Stimulated activated CD4-positive, alpha-beta T cell treated with anti-CD3 and anti-CD28 coated beads, Interleukin-4, amount 100 ng/mL, for 48 hours (primary cell): ENCODE measurements at regions not wholly inside any gene's neighbourhood (a gene's known extent, or its start where the extent isn't known, plus 50 kb on each side); places are given as distances from the start of the nearest gene placed in this dataset.
A peak's percentile ranks its signal among the peaks of the same experiment; 100 is the strongest.
"Not testable (repeated sequence)": the region's sequence is repeated elsewhere in the genome, so short reads cannot be mapped to it uniquely, and the experiment has no call there.

ENCODE experiments used
- DNase-seq, 2 donors: peaks; one replicate each; pipeline ENCODE4 v3.0.0-alpha.2; 2020; ENCODE audit warnings: low read depth in 2 of 2

DNA sequence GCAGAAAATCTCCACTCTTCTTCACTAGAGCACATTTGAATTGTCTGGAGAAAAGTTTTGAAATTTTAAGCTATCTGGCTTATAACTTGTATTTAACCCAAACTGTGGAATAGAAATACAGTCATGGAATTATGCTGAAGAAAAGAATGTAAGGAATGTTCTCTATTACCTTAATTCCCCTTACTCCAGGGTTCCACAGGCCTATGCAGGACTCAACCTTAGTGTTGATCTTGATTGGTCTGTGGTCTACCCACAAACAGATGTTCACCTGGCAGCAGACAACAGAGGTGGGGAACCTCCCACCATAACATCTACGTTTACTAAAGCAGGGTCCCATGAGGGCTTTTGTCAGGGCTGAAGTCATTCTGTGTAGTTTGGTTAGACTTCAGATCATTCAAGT is 189.3 kb upstream of the GPRIN3 start:
- DNase-seq = no peak

DNA sequence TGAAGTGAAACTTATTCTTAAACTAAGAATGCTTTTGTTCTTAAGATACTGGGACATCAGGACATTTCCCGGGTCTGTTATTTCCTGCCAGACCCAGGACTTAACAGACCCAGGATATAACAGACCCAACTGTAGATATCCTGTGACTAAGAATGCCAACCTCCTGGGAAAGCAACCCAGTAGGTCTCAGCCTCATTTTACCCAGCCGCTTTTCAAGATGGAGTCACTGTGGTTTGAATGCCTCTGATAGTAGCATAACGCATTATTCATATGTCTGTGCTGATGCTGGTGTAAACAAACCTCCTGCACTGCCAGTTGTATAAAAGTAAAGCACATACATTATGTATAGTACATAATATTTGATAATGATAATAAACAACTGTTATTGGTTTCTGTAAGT is 185.8 kb upstream of the GPRIN3 start:
- DNase-seq = no peak

DNA sequence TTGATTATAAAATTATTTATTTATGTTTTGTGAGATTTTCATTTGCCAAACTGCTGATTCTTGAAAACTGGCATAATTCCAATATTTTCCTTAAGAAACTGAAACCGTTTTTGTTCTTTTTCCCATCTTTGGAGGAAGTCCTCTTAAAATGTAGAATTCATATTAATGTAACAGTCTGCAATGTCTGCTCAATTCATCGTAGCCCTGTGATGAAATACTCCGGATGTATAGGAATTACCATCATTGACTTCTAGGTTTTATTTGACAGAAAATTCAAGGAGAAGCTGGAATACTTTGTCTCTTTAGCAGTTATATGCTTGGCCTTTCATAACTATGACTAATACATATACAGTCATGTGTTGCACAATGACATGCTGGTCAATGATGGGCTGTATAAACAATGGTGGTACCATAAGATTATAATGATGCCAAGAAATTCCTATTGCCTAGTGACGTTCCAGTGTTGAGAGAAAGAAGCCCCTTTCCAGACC is 185.0 kb upstream of the GPRIN3 start:
- no peak for DNase-seq

DNA sequence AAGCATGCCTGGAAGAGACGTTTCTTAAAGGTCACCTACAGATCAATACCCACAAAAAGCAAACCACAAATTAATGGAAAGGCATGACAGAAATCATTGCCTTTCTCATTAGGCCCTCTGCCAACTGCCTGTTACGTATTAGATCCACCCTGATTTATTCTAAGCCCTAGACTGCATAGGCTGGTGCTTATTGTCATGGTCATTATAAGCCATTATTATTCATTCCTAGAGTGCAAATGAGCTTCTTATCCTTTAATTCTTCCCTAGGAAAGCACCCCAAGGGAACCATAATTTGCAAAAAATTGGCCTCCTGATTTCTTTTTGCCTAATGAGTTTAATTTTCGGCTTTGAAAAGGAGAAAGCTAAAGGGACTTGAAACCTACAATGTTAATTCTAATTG is 184.2 kb upstream of the GPRIN3 start:
- DNase-seq = no peak

DNA sequence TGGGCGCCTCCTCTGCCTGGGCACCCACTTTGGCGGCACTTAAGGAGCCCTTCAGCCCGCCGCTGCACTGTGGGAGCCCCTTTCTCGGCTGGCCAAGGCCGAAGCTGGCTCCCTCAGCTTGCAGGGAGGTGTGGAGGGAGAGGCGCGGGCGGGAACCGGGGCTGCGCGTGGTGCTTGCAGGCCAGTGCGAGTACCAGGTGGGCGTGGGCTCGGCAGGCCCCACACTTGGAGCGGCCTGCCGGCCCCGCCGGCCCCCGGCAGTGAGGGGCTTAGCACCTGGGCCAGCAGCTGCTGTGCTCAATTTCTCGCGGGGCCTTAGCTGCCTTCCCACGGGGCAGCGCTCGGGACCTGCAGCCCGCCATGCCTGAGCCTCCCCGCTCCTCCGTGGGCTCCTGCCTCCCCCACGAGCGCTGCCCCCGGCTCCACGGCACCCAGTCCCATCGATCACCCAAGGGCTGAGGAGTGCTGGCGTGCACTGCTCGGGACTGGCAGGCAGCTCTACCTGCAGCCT is 182.4 kb upstream of the GPRIN3 start:
- not testable (repeated sequence) for DNase-seq

DNA sequence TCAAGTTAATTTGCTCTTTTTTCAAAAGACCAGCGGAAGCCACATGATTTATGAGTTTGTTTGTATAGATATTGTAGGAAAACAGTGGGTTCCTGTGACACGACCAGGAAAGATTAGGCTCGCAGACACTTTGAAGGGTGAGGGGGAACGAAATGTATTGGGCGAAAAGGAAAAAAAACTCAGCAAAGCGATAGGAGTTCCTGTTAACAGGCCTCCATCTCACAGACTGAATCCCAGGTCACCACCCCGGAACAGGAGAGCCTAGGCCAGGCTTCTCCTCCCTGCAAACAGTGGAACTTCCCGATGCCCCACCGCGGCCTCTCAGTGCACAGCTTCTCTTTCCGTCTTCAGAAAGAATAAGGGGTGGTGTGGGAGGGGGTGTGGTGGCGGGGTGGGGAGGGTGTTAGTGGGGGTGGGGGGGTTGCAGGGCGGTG is 181.8 kb upstream of the GPRIN3 start:
- no peak for DNase-seq

DNA sequence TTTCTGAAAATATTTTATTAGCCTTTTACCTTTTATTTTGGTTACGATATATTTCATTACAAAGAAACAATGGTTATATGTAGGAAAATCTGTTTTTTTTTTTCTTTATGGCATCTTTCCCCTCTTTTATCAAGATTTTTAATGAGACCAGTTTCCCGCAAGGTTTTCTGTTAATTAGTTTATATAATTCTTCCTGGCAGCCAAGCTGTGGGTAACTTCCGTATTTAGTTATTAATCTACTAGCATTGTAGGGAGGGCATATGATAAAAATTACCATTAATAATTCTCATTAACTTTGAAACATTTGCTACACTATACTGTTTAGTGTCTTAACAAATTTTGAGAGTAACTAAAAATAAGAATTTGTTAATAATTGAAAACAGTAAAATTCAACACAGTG is 181.1 kb upstream of the GPRIN3 start:
- no peak for DNase-seq

DNA sequence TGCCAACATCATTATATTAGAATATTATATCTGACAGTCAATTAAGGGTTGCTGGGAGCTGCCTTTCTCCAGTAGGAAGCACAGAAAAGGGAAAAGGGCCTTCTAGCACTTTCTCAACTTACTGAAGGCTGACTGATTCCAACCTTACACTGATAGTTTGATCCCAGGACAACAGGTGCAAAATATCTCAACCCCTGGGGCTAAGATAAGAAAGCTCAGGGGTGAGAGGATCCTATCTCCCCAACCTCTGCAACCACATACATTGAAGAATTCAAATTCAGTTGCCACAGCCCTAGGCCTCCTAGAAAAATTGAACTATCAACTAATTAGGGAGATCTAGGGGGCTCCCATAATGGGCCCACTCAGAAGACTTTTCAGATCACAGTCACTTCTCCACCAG is 179.1 kb upstream of the GPRIN3 start:
- no peak for DNase-seq

DNA sequence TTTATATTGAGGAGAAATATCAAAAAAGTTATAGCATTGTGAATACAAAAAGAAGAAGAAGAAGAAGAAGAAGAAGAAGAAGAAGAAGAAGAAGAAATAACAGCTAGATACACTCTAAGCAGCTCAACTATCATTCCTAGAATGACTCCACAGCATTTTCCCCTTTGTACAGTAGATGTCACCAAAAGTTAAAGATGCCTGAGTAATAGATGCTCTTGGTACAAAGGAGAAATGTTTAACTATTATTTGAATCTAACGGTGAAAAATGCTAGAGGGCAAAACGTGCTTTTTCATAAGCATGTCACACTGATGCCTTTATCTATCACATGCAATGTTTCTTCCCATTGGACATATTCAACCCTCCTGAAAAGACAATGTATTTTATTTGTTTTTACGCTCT is 178.4 kb upstream of the GPRIN3 start:
- no peak for DNase-seq

DNA sequence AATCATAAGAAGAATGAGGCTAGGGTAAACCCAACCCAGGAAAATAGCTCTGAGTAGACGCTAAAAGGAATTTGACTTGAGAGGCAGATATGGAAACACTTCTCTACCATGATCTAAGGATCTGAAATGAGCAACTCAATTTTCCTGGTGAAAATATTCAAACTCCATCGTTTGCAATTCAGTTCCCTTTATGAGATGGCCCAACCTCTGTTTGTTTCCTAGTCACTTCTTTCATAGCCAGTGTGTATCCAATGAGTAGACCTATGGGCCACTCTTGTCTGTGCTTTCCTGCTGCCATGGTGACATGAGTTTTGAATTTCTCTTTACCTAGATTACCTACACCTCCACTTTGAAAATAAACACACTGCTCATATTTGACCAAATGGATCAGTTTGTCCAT is 176.2 kb upstream of the GPRIN3 start:
- DNase-seq = no peak

DNA sequence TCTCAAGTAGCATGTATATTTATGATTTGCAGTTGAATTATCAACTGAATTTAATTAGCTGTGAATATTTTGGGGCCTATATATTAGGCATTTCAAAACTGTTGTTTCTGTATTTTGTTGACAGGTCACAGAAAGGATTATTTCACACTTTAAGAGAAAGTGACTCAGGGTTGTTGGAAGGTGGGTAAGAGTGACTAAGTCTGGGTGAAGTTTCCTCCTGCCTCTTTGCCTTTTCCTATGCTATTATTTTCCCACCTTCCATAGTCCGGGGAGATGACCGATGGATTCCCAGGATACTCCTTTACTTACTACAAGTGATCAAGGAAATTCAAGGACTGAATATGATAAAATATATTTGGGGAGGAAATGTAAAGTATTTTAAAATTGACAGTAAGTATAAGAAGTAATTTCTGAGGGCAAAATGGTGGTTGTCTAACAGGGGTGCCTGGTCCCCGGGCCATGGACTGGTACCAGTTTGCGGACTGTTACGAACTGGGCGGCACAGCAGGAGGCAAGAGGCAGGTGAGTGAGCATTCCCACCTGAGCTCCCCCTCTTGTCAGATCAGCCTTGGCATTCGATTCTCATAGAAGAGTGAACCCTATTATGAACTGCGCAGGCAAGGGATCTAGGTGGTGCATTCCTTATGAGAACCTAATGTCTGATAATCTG is 175.5 kb upstream of the GPRIN3 start:
- no peak for DNase-seq

DNA sequence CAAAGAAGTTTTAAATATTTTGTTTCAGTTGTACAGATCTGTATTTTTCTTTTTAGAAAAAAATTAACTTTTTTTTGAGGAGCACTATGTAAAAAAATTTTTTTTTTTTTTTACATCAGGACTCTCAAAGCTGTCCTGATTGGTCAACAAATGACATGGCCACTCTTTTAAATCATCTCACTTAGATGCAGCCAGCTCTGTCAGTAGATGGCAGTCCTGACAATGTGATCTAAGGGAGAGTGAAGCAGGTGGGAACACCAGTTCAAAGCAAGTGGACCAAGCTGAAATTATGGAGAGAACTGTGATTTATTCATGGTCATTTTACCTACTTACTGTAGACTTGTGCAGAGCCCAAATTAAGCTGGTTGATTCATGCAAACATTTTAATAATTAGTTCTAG is 174.7 kb upstream of the GPRIN3 start:
- DNase-seq = no peak

DNA sequence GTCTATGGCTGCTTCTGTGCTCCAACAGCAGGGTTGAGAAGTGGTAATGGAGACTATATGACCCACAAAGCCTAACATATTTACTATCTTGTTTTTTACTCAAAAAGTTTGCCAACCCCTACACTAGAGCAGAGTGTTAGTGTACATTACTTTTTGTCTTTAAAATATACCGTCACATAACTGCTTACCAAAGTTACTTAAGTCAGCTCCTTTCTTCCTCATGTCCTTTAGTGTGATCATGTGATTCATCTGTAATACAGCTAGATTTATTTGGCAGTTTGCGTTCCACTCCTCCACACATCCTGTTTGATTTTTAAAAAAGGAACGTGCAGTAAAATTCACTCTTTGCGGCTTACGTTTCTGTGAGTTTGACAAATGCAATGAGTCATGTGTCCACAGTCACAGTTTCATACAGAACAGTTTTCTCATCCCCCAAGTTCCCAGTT is 162.4 kb upstream of the GPRIN3 start:
- no peak for DNase-seq

DNA sequence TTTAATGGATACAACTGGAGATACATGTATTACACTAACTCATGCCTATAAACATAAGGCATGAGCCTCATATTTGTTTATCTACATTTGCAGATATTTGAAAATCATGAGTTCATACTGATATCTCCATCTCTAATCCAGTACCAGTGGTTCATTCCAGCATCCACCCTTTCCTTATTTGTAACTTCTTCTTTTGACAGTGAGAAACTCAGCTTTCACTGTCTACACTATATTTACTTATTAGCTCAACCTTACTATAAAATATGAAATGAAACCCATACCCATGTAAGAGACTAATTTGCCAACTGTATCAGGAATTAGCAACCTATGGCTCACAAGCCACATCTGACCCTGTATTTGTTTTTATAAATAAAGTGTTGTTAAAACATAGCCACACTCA is 161.9 kb upstream of the GPRIN3 start:
- no peak for DNase-seq

DNA sequence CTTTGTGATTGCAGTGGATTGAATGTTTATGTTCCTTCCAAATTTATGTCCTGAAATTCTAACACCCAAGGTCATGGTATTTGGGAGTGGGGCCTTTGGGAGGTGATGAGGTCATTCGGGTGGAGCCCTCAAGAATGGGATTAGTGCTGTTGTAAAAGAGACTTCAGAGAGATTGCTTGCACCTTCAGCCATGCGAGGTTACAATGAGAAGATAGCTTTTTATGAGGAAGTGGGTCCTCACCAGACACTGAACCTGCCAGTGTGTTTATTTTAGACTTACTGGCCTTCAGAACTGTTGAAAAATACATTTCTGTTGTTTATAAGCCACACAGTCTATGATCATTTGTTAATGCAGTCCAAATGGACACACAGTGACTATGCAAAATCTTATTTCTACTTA is 161.0 kb upstream of the GPRIN3 start:
- DNase-seq = no peak

DNA sequence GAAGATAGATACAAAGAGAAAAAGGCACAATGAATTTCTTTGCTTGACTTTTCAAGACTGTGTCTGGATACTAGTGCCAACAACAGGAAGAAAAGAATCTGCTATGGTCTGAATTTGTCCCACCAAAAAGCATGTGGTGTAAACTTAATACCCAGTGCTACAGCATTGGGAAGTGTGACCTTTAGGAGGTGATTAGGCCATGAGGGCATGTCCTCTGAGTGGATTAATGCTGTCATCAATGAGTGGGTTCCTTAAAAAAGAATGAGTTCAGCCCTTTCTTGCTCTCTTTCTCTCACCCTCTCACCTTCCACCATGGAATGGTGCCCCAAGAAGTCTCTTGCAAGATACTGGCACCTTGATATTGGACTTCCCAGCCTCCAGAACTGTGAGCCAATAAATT is 155.7 kb upstream of the GPRIN3 start:
- DNase-seq = no peak

DNA sequence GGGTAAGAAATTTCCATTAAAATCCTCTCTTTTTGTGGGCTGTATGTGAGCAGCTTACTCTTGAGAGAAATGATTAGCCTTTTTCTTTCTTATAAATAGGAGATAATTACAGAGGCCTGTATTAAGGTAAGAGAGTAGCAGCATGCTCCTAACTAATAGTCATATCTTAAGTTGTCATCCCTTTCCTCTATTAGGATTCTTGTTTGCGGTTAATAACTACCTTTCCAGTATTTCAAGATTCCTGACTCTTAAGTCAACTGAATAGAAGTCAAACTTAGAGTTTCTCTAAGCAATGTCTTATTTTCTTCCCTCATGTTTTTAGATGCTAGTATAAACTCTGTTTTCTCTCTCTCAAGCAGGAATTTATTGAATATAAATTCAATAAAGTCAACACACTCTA is 139.9 kb upstream of the GPRIN3 start:
- no peak for DNase-seq

DNA sequence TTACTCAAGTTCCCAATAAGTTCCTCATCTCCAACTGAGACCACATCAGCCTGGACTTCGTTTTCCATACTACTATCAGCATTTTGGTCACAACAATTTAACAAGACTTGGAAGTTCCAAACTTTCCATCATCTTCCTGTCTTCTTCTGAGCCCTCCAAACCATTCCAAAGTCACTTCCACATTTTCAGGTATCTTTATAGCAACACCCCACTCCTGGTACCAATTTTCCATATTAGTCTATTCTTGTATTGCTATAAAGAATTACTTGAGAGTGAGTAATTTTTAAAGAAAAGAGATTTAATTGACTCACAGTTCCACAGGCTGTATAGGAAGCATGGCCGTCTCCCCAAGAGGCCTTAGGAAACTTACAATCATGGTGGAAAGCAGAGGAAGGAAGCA is 138.6 kb upstream of the GPRIN3 start:
- no peak for DNase-seq

DNA sequence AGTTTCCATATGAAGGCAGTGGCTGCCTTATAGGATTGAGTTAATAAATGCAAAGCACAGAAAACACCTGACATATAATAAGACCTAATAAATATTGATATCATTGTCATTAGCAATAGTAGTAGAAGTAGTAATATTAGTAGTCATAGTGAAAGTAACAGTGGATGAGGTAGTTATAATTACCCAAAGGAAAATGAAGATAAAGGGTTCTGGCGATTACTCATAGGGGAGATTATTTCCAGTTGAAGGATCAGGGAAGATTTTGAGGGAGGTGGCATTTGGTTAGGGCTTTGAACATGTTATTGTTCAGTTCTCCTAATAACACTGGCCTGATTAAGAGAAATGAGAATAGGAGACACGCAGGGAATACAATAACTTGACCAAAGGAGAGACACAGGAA is 131.9 kb upstream of the GPRIN3 start:
- DNase-seq = no peak

DNA sequence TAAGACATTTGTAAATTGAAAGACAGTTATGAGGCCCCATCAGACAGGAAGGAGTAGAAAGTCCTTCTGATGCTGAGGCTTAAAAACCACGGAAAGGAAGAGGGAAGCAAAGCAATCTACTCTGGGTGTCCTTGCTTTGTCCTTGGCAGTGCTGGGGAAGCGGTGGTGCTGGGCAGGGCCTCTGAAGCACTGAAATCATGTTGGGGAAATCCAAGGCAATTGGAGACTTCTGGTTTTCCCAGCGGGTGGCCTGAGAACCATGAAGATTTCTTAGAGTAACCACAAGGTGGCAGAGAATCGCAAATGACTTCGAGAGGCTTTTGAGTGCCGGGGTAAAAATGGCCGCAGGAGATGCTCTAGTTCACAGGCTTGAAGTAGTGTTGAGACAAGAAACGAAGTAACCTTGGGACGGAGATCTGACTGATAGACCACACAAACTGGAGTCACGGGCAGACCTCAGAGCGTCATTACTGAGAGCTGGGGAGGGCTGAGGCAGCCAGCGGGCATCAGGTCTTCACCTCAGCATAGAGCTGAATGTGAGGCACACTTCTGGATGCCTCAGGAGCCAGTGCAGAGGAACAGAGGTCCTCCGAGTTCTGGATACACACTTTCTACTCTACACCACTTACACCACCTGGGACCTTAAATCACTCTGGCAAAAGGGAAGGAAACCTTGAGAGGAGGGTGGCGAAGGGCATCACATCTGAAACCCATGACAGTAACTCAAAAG is 130.7 kb upstream of the GPRIN3 start:
- DNase-seq = peak; percentile 23 to 36

DNA sequence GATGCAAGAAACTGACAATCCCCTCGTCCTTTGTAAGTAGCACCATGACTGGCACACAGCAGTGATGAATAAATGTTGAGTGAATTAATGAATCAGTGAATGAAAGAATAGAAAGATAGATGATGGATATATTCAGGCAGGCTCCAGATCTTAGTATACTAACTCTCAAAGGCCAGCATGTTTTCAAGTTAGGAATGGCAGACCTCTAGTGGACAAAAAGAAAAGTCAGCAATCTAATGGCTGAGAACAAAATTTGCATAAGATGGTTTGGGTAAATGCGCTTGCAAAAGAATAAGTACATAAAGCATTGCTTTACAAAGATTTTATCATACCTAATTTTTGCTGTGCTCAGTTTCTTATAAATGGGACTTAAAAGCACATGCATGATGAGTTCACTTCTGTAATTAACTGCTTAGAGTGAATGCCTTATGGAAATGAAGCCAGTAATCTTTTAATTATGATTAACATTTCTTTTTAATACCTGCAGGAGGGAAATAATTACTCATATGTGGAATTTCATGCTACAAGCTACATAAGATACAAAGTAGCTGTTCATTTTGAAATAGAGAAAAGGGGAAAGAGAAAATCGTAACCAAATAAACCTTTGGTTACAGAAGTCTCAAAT is 126.9 kb upstream of the GPRIN3 start:
- no peak for DNase-seq

DNA sequence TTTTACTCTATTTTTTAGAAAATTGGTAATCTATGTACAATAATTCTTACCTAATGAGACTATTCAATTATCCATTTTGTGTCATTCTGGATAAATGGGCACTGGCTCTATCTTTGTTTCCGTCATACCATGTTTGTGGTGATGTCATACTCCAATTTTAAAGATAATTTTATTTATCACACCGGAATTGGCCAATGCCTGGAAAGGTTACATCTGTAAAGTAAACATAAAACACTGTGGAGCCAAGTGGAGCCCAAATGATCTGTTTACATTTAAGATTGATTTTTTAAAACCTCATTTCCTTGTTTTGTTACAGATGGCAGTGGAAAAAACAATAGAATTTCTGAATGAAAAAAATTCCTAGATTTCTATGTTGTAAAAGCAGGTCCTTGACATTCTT is 120.2 kb upstream of the GPRIN3 start:
- no peak for DNase-seq

DNA sequence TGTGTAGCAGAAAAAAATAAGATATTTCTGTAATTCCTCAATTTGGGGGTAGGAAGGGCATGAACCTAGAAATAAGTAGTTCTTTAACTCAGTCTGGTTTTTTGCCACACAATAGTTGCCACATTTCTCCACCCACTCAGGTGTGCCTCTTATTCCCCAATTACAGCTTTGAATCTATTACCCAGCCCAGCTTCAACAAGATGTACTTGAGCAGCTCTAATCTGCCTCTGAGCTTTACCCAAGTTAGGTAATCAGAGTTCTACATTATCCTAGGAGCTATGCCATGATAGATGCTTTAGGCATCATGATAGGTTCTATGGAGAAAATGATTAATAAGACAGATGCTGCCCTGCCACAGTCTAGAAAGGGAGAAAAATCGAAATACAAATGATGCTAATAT is 117.4 kb upstream of the GPRIN3 start:
- no peak for DNase-seq
